ENCODE measurements at regions not wholly inside any gene's neighbourhood (a gene's known extent, or its start where the extent isn't known, plus 50 kb on each side); places are given as distances from the start of the nearest gene placed in this dataset.

- ChIA-PET POLR2A (no interaction called here), CTCF (no interaction called here)
- no peak for TF ChIP-seq CTCF (IDR thresholded peaks at IDR 0.05; ENCODE audit: insufficient read depth, low read length, missing control alignments)
- H3K4me3 ChIP-seq (ENCODE audit: low read depth, low read length): no peak overlapping the region
- DNase-seq (ENCODE audit: low read depth, low spot score): no peak
Measured at GRCh38 chr16:35687071-35687470, 2227.7 kb downstream of the TP53TG3F start.

- ChIA-PET POLR2A (no interaction called here), CTCF (no interaction called here)
- DNase-seq (ENCODE audit: low read depth, low spot score): no peak
- TF ChIP-seq CTCF (IDR thresholded peaks at IDR 0.05; ENCODE audit: insufficient read depth, low read length, missing control alignments): no peak
- H3K4me3 ChIP-seq (ENCODE audit: low read depth, low read length): no peak overlapping the region
Measured at GRCh38 chr16:35687781-35688180, 2228.4 kb downstream of the TP53TG3F start.

- DNase-seq (ENCODE audit: low read depth, low spot score): no peak
- ChIA-PET POLR2A (no interaction called here), CTCF (no interaction called here)
- no peak for TF ChIP-seq CTCF (IDR thresholded peaks at IDR 0.05; ENCODE audit: insufficient read depth, low read length, missing control alignments)
- H3K4me3 ChIP-seq (ENCODE audit: low read depth, low read length): no peak overlapping the region
Measured at GRCh38 chr16:35689764-35690163, 2230.4 kb downstream of the TP53TG3F start.

- H3K4me3 ChIP-seq (ENCODE audit: low read depth, low read length): no peak overlapping the region
- no peak for DNase-seq (ENCODE audit: low read depth, low spot score)
- TF ChIP-seq CTCF (IDR thresholded peaks at IDR 0.05; ENCODE audit: insufficient read depth, low read length, missing control alignments): no peak
- POLR2A ChIA-PET: no interaction called here
- CTCF ChIA-PET: no interaction called here
Measured at GRCh38 chr16:35690413-35690812, 2231.0 kb downstream of the TP53TG3F start.

- ChIA-PET POLR2A (no interaction called here), CTCF (no interaction called here)
- no peak overlapping the region for H3K4me3 ChIP-seq (ENCODE audit: low read depth, low read length)
- DNase-seq (ENCODE audit: low read depth, low spot score): no peak
- TF ChIP-seq CTCF (IDR thresholded peaks at IDR 0.05; ENCODE audit: insufficient read depth, low read length, missing control alignments): no peak
Measured at GRCh38 chr16:35691057-35691456, 2231.6 kb downstream of the TP53TG3F start.

- no peak overlapping the region for H3K4me3 ChIP-seq (ENCODE audit: low read depth, low read length)
- TF ChIP-seq CTCF (IDR thresholded peaks at IDR 0.05; ENCODE audit: insufficient read depth, low read length, missing control alignments): no peak
- CTCF ChIA-PET: no interaction called here
Measured at GRCh38 chr16:35692824-35693223, 2233.4 kb downstream of the TP53TG3F start.

More at GRCh38 chr16:35692824-35693223, 2233.4 kb downstream of the TP53TG3F start:
- POLR2A ChIA-PET: no interaction called here
- no peak for DNase-seq (ENCODE audit: low read depth, low spot score)

All from AG04449 (cell line).